Spleen (tissue), 7 donors: ENCODE measurements at regions not wholly inside any gene's neighbourhood (a gene's known extent, or its start where the extent isn't known, plus 50 kb on each side); places are given as distances from the start of the nearest gene placed in this dataset.

Source experiments
- CTCF ChIP-seq, 11 experiments: fragments of 200-600 bp in 7 of 11; fragments of 450-650 bp in 4 of 11; sonication (generic) in 4 of 11; IDR thresholded peaks in 8 of 11; conservative IDR thresholded peaks in 3 of 11; 1 replicate in 7 of 11; 2 replicates in 4 of 11; pipeline versions ENCODE4 v1.4.0 to v1.8.0; 2016 to 2021; ENCODE audit warnings: antibody characterized with exemption in 11 of 11, inconsistent platforms in 4 of 11, mild to moderate bottlenecking in 1 of 11
- POLR2A ChIP-seq, 3 donors: fragments of 450-650 bp; IDR thresholded peaks; one replicate each; pipeline ENCODE4 v1.5.1; 2017; ENCODE audit warnings: antibody characterized with exemption in 3 of 3, mild to moderate bottlenecking in 1 of 3
- POLR2AphosphoS5 ChIP-seq, 3 donors: sonication (generic); formaldehyde crosslinking; IDR thresholded peaks; one replicate each; pipeline ENCODE4 v1.5.1; 2017; ENCODE audit warnings: antibody characterized with exemption in 3 of 3
- donor health status: DM: no; HTN: no; CAD: no; lungs with moderate emphysema.
- donor health status: DM: no; HTN: no; CAD: no.
- donor health status: DM: no; HTN: no; CAD: no.

DNA sequence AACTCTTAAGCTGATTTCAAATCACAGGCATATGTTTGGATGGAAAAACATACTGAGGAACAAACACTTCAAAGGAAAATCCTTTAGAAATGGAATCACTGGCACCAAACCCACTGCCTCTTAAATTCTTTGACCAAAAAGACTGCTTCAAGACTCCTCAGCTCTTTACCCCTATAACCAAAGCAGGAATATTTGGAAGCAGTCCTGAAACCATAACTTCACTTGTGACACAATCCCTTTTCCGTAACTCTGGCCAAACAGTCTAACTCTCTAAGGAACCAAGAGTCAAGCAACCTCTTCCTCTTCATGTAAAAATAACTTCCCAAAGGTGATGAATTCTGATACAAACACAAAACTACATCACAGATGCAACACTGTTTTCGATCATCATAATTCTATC, 104.3 kb downstream of the MTERF1 start:
- TF ChIP-seq CTCF (IDR thresholded peaks at IDR 0.05 in 8 of 11, conservative IDR thresholded peaks at IDR 0.05 in 3 of 11) (no peak), POLR2A (IDR thresholded peaks at IDR 0.05) (no peak), POLR2AphosphoS5 (IDR thresholded peaks at IDR 0.05) (no peak)
